Esophagus squamous epithelium (tissue), 5 donors: ENCODE measurements at regions not wholly inside any gene's neighbourhood (a gene's known extent, or its start where the extent isn't known, plus 50 kb on each side); places are given as distances from the start of the nearest gene placed in this dataset.

Experiments used
- DNase-seq: peaks from one replicate; lab custom pipeline; 2025; lab: John Stamatoyannopoulos, UW
- H3K27ac ChIP-seq, 4 donors: fragments of 200-600 bp; sonication (generic); one replicate each; pipeline ENCODE4 v1.5.1; 2016 to 2019; ENCODE audit warnings: mild to moderate bottlenecking in 1 of 4
- H3K27me3 ChIP-seq, 4 donors: fragments of 200-600 bp; sonication (generic); 1 replicate in 3 of 4; 2 replicates in 1 of 4; pipeline versions ENCODE4 v1.5.1 to v1.6.0; 2017 to 2021; ENCODE audit warnings: antibody characterized with exemption in 1 of 4
- H3K36me3 ChIP-seq, 3 donors: fragments of 200-600 bp; sonication (generic); one replicate each; pipeline ENCODE4 v1.5.1; 2016 to 2019
- H3K4me1 ChIP-seq, 3 donors: fragments of 200-600 bp; sonication (generic); one replicate each; pipeline ENCODE4 v1.5.1; 2017 to 2019
- H3K4me3 ChIP-seq, 4 donors: fragments of 200-600 bp; sonication (generic); 1 replicate in 3 of 4; 2 replicates in 1 of 4; pipeline ENCODE4 v1.5.1; 2016 to 2019; ENCODE audit warnings: mild to moderate bottlenecking in 2 of 4, moderate library complexity in 1 of 4
- H3K9me3 ChIP-seq, 3 donors: fragments of 200-600 bp; sonication (generic); one replicate each; pipeline ENCODE4 v1.5.1; 2016 to 2019
- POLR2A ChIP-seq, 4 donors: fragments of 450-650 bp; IDR thresholded peaks; one replicate each; pipeline ENCODE4 v1.6.1; 2017; ENCODE audit warnings: antibody characterized with exemption in 4 of 4, mild to moderate bottlenecking in 4 of 4, moderate library complexity in 3 of 4
- WGBS, 2 donors: methylation state at CpG; one replicate each; pipeline ENCODE4 v1.1.5; 2018; 5-methylcytosine and 5-hydroxymethylcytosine counted together
- intact Hi-C: fragments of 100-400 bp; cut with DNase I; formaldehyde crosslinking; loops from one replicate; pipeline ENCODE4 v1.15.0; 2022
- TF ChIP-seq, protein P1 (sequence below), 6 experiments: fragments of 450-650 bp in 4 of 6; fragments of 200-600 bp in 2 of 6; sonication (generic) in 2 of 6; IDR thresholded peaks; one replicate each; pipeline ENCODE4 v1.5.1; 2016 to 2019; ENCODE audit warnings: antibody characterized with exemption in 6 of 6, mild to moderate bottlenecking in 4 of 6, moderate library complexity in 4 of 6
- donor health status: DM: yes; HTN: yes; CAD: no.

DNA sequence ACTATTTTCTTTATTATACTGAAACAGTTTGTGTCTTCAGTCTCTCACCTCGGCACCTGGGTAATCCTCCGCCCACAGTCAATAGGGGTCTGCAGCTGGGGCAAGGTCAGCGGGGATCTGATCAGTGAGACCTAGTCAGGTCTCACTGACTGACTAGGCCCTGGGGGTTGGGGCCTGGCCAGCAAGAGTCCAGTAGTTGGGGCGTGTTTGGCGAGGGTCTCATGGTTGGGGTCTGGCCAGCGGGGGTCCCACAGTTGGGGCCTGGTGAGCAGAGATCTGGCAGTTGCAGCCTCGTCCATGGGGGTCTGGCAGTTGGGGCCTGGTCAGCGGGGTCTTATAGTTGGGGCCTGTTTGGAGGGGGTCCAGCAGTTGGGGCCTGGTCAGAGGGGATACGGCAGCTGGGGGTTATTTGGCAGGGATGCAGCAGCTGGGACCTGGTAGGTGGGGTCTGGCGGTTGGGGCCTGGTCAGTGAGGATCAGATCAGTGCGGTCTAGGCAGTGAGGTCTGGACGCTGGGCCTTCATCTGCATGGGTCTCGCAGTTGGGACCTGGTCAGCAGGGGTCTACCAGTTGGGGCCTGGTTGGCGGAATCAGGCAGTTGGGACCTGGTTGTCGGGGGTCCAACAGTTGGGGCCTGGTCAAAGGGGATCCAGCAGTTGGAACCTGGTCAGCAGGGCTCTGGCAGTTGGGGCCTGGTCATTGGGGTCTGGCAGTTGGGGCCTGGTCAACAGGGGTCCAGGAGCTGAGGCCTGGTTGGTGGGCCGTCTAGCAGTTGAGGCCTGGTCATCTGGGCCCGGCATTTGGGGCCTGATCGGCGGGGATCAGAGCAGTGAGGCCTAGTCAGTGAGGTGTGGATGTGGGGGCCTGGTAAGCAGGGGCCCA, 61.1 kb upstream of the TPM4 start:
- DNase-seq: no peak
- H3K9me3 ChIP-seq: no peaks in the 10 kb centered on the region
- H3K36me3 ChIP-seq: no peaks in the 10 kb centered on the region
- H3K27ac ChIP-seq: no peak overlapping the region
- WGBS, 2 donors: 92 to 93% methylated on average over 9 of the region's 19 CpGs
- H3K4me1 ChIP-seq: no peaks in the 10 kb centered on the region
- TF ChIP-seq, protein P1, sequence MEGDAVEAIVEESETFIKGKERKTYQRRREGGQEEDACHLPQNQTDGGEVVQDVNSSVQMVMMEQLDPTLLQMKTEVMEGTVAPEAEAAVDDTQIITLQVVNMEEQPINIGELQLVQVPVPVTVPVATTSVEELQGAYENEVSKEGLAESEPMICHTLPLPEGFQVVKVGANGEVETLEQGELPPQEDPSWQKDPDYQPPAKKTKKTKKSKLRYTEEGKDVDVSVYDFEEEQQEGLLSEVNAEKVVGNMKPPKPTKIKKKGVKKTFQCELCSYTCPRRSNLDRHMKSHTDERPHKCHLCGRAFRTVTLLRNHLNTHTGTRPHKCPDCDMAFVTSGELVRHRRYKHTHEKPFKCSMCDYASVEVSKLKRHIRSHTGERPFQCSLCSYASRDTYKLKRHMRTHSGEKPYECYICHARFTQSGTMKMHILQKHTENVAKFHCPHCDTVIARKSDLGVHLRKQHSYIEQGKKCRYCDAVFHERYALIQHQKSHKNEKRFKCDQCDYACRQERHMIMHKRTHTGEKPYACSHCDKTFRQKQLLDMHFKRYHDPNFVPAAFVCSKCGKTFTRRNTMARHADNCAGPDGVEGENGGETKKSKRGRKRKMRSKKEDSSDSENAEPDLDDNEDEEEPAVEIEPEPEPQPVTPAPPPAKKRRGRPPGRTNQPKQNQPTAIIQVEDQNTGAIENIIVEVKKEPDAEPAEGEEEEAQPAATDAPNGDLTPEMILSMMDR (IDR thresholded peaks at IDR 0.05): no peak
- no peak for TF ChIP-seq POLR2A (IDR thresholded peaks at IDR 0.05)
- H3K27me3 ChIP-seq: no peaks in the 10 kb centered on the region
- no peak overlapping the region for H3K4me3 ChIP-seq
- intact Hi-C loops: no loop called here

- H3K4me3 ChIP-seq: no peak overlapping the region
- 80% methylated on average over 1 of the region's 3 CpGs; no CpG with 5 or more reads in 1 of the 2 donors for WGBS, 2 donors
- H3K27ac ChIP-seq: no peak overlapping the region
- intact Hi-C loops: no loop called here
- DNase-seq: no peak
- no peak for TF ChIP-seq POLR2A (IDR thresholded peaks at IDR 0.05)
- TF ChIP-seq, protein P1 (IDR thresholded peaks at IDR 0.05): no peak
- no peaks in the 10 kb centered on the region for H3K36me3 ChIP-seq
- no peaks in the 10 kb centered on the region for H3K4me1 ChIP-seq
- H3K27me3 ChIP-seq: no peaks in the 10 kb centered on the region
- H3K9me3 ChIP-seq: no peaks in the 10 kb centered on the region
These were observed 60.5 kb upstream of the TPM4 start for GRCh38 chr19:16015805-16016173.

DNA sequence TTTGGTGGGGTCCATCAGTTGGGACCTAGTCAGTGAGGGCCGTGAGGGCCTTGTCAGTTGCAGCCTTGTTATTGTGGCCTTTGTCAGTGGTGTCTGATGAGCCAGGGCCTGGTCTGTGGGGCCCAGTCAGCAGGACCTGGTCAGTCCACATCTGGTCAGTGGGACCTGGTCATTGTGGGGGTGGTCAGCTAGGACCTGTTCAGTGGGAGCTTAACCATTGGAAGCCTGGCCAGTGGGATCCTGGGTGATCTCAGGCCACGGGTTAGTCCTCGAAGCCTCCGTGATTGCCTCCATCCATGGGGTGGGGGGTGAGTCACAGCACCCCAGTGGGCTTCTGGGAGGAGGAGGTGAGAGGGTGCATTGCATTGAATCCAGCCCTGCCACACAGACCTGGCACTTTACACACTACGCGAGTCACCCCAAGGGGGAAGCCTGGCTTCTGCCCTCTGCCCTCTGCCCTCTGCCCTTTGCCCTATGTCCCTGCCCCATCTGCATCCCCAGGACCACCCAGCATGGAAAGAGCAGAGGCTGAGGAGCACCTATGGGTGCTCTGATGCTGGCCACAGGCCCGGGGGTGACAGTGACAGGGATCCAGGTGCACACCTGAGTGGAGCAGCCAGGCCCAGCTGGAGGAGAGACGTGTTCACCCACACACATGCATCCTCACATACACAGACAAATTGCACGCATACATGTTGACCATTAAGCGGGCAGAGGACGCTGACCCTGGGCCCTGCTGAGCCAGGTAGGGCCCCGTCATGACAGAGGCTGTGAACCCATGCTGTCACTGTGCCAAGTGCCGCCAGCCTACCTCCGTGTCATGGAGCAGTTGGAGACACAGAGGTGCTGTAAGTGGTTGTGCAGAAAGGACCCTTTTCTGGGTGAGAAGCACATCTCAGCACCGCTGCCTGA, 59.8 kb upstream of the TPM4 start:
- Histone ChIP-seq H3K4me3 (no peak overlapping the region), H3K27ac (no peak overlapping the region), H3K4me1 (no peaks in the 10 kb centered on the region), H3K9me3 (no peaks in the 10 kb centered on the region), H3K36me3 (no peaks in the 10 kb centered on the region), H3K27me3 (no peaks in the 10 kb centered on the region)
- intact Hi-C loops: no loop called here
- TF ChIP-seq POLR2A (IDR thresholded peaks at IDR 0.05): no peak
- TF ChIP-seq, protein P1 (IDR thresholded peaks at IDR 0.05): no peak
- DNase-seq: no peak
- whole genome bisulfite sequencing, 2 donors: 78 to 100% methylated on average over 3 to 5 of the region's 15 CpGs

DNA sequence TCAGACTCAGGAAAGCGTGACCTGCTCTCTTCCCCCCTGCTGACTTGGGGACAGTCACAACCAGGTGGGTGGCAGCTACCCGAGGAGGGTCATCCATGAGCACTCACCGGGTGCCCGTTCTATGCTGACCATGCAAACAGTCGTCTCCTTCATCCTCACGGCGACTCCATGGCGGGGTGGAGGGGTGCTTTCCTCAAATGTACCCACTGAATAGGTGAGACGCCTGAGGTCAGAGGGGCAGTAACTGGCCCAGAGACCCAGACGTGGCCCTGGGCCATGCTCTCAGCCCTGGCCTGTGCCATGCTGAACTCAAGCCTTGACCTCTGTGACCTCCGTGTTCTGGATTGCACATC, 59.2 kb upstream of the TPM4 start:
- no peak for DNase-seq
- 75 to 80% methylated on average over 1 to 4 of the region's 11 CpGs for WGBS, 2 donors
- H3K27ac ChIP-seq: no peak overlapping the region

More for the DNA sequence above, 59.2 kb upstream of the TPM4 start:
- no peak for TF ChIP-seq POLR2A (IDR thresholded peaks at IDR 0.05)
- TF ChIP-seq, protein P1 (IDR thresholded peaks at IDR 0.05): no peak
- no peaks in the 10 kb centered on the region for H3K9me3 ChIP-seq
- peaks cover 0 to 4% (median 0%) of the 10 kb centered on the region in 4 donors for H3K27me3 ChIP-seq
- no peak overlapping the region for H3K4me3 ChIP-seq
- no peaks in the 10 kb centered on the region for H3K36me3 ChIP-seq
- no peaks in the 10 kb centered on the region for H3K4me1 ChIP-seq
- intact Hi-C loops: no loop called here
